ENCODE measurements at regions not wholly inside any gene's neighbourhood (a gene's known extent, or its start where the extent isn't known, plus 50 kb on each side); places are given as distances from the start of the nearest gene placed in this dataset.

DNA sequence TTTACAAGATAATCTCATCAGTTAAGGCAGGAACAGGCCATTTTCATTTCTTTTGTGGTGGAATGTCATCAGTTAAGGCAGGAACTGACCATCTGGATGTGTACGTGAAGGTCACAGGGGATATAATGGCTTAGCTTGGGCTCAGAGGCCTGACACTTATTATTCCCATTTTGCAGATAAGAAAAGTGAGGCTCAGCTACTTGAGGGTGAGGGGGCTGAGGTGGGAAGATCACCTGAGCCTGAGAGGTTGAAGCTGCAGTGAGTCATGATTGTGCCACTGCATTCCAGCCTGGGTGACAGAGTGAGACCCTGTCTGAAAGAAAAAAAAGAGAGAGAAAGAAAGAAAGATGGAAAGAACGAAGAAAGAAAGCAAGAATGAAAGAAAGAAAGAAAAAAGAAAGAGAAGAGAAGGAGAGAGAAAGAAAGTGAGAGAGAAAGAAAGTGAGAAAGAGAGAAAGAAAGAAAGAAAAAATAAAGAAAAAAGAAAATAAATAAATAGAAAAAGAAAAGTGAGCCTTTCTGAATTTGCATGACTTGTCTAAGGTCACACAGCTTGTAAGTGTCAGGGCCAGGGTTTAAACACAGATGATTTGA lies 142.0 kb downstream of the TMEM30B start:
- Histone ChIP-seq H3K4ac (ENCODE audit: low read depth in 1 of 2, low read length in 2 of 2) (no peak overlapping the region), H3K27ac (ENCODE audit: low read length, poor library complexity, severe bottlenecking) (no peak overlapping the region), H4K8ac (ENCODE audit: low read length) (no peak overlapping the region), H2AFZ (ENCODE audit: low read depth, low read length) (no peak overlapping the region), H2BK15ac (ENCODE audit: low read depth, poor library complexity, severe bottlenecking) (no peak overlapping the region), H3K4me2 (ENCODE audit: low read length, poor library complexity, severe bottlenecking) (no peak overlapping the region), H3K27me3 (ENCODE audit: control insufficient read depth in 1 of 2, insufficient read depth in 1 of 2, low read length in 2 of 2) (peaks cover 0 to 4% of the 10 kb centered on the region in 2 experiments), H3K79me1 (replicated peaks; ENCODE audit: low read length, poor library complexity, severe bottlenecking) (no peaks in the 10 kb centered on the region), H3K18ac (ENCODE audit: low read depth in 1 of 2, low read length in 2 of 2) (no peak overlapping the region), H3K36me3 (ENCODE audit: control insufficient read depth in 1 of 2, insufficient read depth in 2 of 2, low read depth in 1 of 2, low read length in 2 of 2) (no peaks in the 10 kb centered on the region), H2BK5ac (ENCODE audit: low read depth, low read length, poor library complexity, severe bottlenecking) (no peak overlapping the region), H3K4me1 (ENCODE audit: control insufficient read depth, insufficient read depth, low read depth, low read length) (peaks cover 7% of the 10 kb centered on the region), H2AK5ac (ENCODE audit: low read length, severe bottlenecking) (no peak overlapping the region), H3K4me3 (ENCODE audit: insufficient read depth in 1 of 2, low read depth in 1 of 2, low read length in 2 of 2) (no peak overlapping the region), H2BK12ac (ENCODE audit: low read length in 2 of 2) (no peak overlapping the region), H2BK120ac (ENCODE audit: low read depth, low read length) (no peak overlapping the region), H3K9ac (ENCODE audit: low read length) (no peak overlapping the region), H3K23ac (ENCODE audit: low read length in 2 of 2) (no peak overlapping the region), H3K14ac (ENCODE audit: low read length in 2 of 2) (no peak overlapping the region), H4K91ac (ENCODE audit: low read length) (no peak overlapping the region), H3K9me3 (ENCODE audit: control insufficient read depth, low read length) (peaks cover 3% of the 10 kb centered on the region)
- no peak for DNase-seq
- WGBS, result 92% methylated on average over 2 of the region's 2 CpGs

- no peak overlapping the region for H3K14ac ChIP-seq (ENCODE audit: low read length in 2 of 2)
- no peak overlapping the region for H4K91ac ChIP-seq (ENCODE audit: low read length)
- H3K23ac ChIP-seq (ENCODE audit: low read length in 2 of 2), result no peak overlapping the region
- H2BK5ac ChIP-seq (ENCODE audit: low read depth, low read length, poor library complexity, severe bottlenecking), result no peak overlapping the region
- no peak overlapping the region for H2BK15ac ChIP-seq (ENCODE audit: low read depth, poor library complexity, severe bottlenecking)
- no peak overlapping the region for H3K18ac ChIP-seq (ENCODE audit: low read depth in 1 of 2, low read length in 2 of 2)
- H3K4ac ChIP-seq (ENCODE audit: low read depth in 1 of 2, low read length in 2 of 2), result no peak overlapping the region
- H4K8ac ChIP-seq (ENCODE audit: low read length), result no peak overlapping the region
- no peak overlapping the region for H3K4me3 ChIP-seq (ENCODE audit: insufficient read depth in 1 of 2, low read depth in 1 of 2, low read length in 2 of 2)
- no peak overlapping the region for H2AFZ ChIP-seq (ENCODE audit: low read depth, low read length)
- no peaks in the 10 kb centered on the region for H3K9me3 ChIP-seq (ENCODE audit: control insufficient read depth, low read length)
- no peak overlapping the region for H3K27ac ChIP-seq (ENCODE audit: low read length, poor library complexity, severe bottlenecking)
- no peaks in the 10 kb centered on the region for H3K79me1 ChIP-seq (replicated peaks; ENCODE audit: low read length, poor library complexity, severe bottlenecking)
- H3K4me1 ChIP-seq (ENCODE audit: control insufficient read depth, insufficient read depth, low read depth, low read length), result no peaks in the 10 kb centered on the region
- H3K9ac ChIP-seq (ENCODE audit: low read length), result no peak overlapping the region
- H2BK12ac ChIP-seq (ENCODE audit: low read length in 2 of 2), result no peak overlapping the region
- no peak overlapping the region for H2BK120ac ChIP-seq (ENCODE audit: low read depth, low read length)
- H3K4me2 ChIP-seq (ENCODE audit: low read length, poor library complexity, severe bottlenecking), result no peak overlapping the region
- H2AK5ac ChIP-seq (ENCODE audit: low read length, severe bottlenecking), result peak overlapping the region; percentile 20
- DNase-seq, result no peak
- WGBS, result 77% methylated on average over 5 of the region's 6 CpGs
- no peaks in the 10 kb centered on the region for H3K36me3 ChIP-seq (ENCODE audit: control insufficient read depth in 1 of 2, insufficient read depth in 2 of 2, low read depth in 1 of 2, low read length in 2 of 2)
- H3K27me3 ChIP-seq (ENCODE audit: control insufficient read depth in 1 of 2, insufficient read depth in 1 of 2, low read length in 2 of 2), result no peaks in the 10 kb centered on the region
Observed at GRCh38 chr14:61132894-61133293, 148.2 kb downstream of the TMEM30B start.

GRCh38 chr14:61132336-61132735 lies 148.8 kb downstream of the TMEM30B start:
- H4K91ac ChIP-seq (ENCODE audit: low read length), result peak overlapping the region; percentile 50
- no peak overlapping the region for H3K4me2 ChIP-seq (ENCODE audit: low read length, poor library complexity, severe bottlenecking)
- no peaks in the 10 kb centered on the region for H3K36me3 ChIP-seq (ENCODE audit: control insufficient read depth in 1 of 2, insufficient read depth in 2 of 2, low read depth in 1 of 2, low read length in 2 of 2)
- no peak overlapping the region for H2AFZ ChIP-seq (ENCODE audit: low read depth, low read length)
- H2AK5ac ChIP-seq (ENCODE audit: low read length, severe bottlenecking), result peak overlapping the region; percentile 20
- no peak overlapping the region for H2BK15ac ChIP-seq (ENCODE audit: low read depth, poor library complexity, severe bottlenecking)
- no peak overlapping the region for H2BK12ac ChIP-seq (ENCODE audit: low read length in 2 of 2)
- 61% methylated on average over 2 of the region's 3 CpGs for WGBS
- no peak overlapping the region for H2BK120ac ChIP-seq (ENCODE audit: low read depth, low read length)
- H3K4me1 ChIP-seq (ENCODE audit: control insufficient read depth, insufficient read depth, low read depth, low read length), result no peaks in the 10 kb centered on the region
- H3K23ac ChIP-seq (ENCODE audit: low read length in 2 of 2), result no peak overlapping the region
- no peaks in the 10 kb centered on the region for H3K79me1 ChIP-seq (replicated peaks; ENCODE audit: low read length, poor library complexity, severe bottlenecking)
- H3K27ac ChIP-seq (ENCODE audit: low read length, poor library complexity, severe bottlenecking), result no peak overlapping the region
- H3K14ac ChIP-seq (ENCODE audit: low read length in 2 of 2), result no peak overlapping the region
- H3K4me3 ChIP-seq (ENCODE audit: insufficient read depth in 1 of 2, low read depth in 1 of 2, low read length in 2 of 2), result no peak overlapping the region
- H4K8ac ChIP-seq (ENCODE audit: low read length), result no peak overlapping the region
- H3K9me3 ChIP-seq (ENCODE audit: control insufficient read depth, low read length), result no peaks in the 10 kb centered on the region
- H3K27me3 ChIP-seq (ENCODE audit: control insufficient read depth in 1 of 2, insufficient read depth in 1 of 2, low read length in 2 of 2), result no peaks in the 10 kb centered on the region
- H3K18ac ChIP-seq (ENCODE audit: low read depth in 1 of 2, low read length in 2 of 2), result no peak overlapping the region
- H3K9ac ChIP-seq (ENCODE audit: low read length), result no peak overlapping the region
- DNase-seq, result no peak
- no peak overlapping the region for H3K4ac ChIP-seq (ENCODE audit: low read depth in 1 of 2, low read length in 2 of 2)
- H2BK5ac ChIP-seq (ENCODE audit: low read depth, low read length, poor library complexity, severe bottlenecking), result no peak overlapping the region

- Histone ChIP-seq H3K9me3 (ENCODE audit: control insufficient read depth, low read length) (no peaks in the 10 kb centered on the region), H3K4me3 (ENCODE audit: insufficient read depth in 1 of 2, low read depth in 1 of 2, low read length in 2 of 2) (no peak overlapping the region), H2BK15ac (ENCODE audit: low read depth, poor library complexity, severe bottlenecking) (no peak overlapping the region), H2BK5ac (ENCODE audit: low read depth, low read length, poor library complexity, severe bottlenecking) (no peak overlapping the region), H2AK5ac (ENCODE audit: low read length, severe bottlenecking) (no peak overlapping the region), H3K4ac (ENCODE audit: low read depth in 1 of 2, low read length in 2 of 2) (no peak overlapping the region), H3K4me1 (ENCODE audit: control insufficient read depth, insufficient read depth, low read depth, low read length) (peaks cover 11% of the 10 kb centered on the region), H3K9ac (ENCODE audit: low read length) (no peak overlapping the region), H2AFZ (ENCODE audit: low read depth, low read length) (no peak overlapping the region), H3K14ac (ENCODE audit: low read length in 2 of 2) (peak overlapping the region in 1 of 2 experiments; percentile 35), H4K91ac (ENCODE audit: low read length) (no peak overlapping the region), H3K27me3 (ENCODE audit: control insufficient read depth in 1 of 2, insufficient read depth in 1 of 2, low read length in 2 of 2) (no peaks in the 10 kb centered on the region), H3K79me1 (replicated peaks; ENCODE audit: low read length, poor library complexity, severe bottlenecking) (no peaks in the 10 kb centered on the region), H3K27ac (ENCODE audit: low read length, poor library complexity, severe bottlenecking) (no peak overlapping the region), H3K18ac (ENCODE audit: low read depth in 1 of 2, low read length in 2 of 2) (no peak overlapping the region), H4K8ac (ENCODE audit: low read length) (no peak overlapping the region), H3K23ac (ENCODE audit: low read length in 2 of 2) (no peak overlapping the region), H2BK120ac (ENCODE audit: low read depth, low read length) (no peak overlapping the region), H3K36me3 (ENCODE audit: control insufficient read depth in 1 of 2, insufficient read depth in 2 of 2, low read depth in 1 of 2, low read length in 2 of 2) (no peaks in the 10 kb centered on the region), H3K4me2 (ENCODE audit: low read length, poor library complexity, severe bottlenecking) (no peak overlapping the region), H2BK12ac (ENCODE audit: low read length in 2 of 2) (no peak overlapping the region)
- 88% methylated on average over 10 of the region's 10 CpGs for WGBS
- no peak for DNase-seq
Observed at GRCh38 chr14:61130512-61131260, 149.6 kb downstream of the SLC38A6 start.
